GM21723 (cell line): ENCODE measurements at regions not wholly inside any gene's neighbourhood (a gene's known extent, or its start where the extent isn't known, plus 50 kb on each side); places are given as distances from the start of the nearest gene placed in this dataset.

Experiments used
- ATAC-seq: cut with Tn5 transposase; IDR thresholded peaks from one replicate; pipeline ENCODE4 v1.9.1; 2021; ENCODE audit warnings: mild to moderate bottlenecking, moderate library complexity; ENCODE audit not compliant: unreplicated experiment

GRCh38 chr22:47808886-47809620, 1046.6 kb downstream of the TBC1D22A start:
- ATAC-seq, result no peak

DNA sequence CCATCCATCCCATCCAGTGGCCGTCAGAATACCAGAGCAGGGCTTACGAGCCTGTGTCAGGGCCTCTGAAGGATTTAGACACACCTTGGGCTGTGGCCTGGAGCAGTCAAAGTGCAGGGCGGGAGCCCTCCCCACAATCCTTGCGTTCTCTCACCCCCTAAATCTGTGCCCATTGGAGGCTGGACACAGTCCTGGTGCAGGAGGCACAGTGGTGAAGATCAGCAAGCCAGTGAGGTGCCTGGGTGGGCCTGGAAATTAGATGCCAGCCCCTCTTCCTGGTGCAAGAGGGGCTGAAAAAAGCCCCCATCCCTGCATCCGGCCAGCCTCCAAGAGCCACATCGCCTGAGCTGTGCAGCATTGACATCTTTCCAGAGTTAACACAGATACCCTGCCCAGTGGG, 1045.8 kb downstream of the TBC1D22A start:
- no peak for ATAC-seq

GRCh38 chr22:47807506-47807905, 1045.1 kb downstream of the TBC1D22A start:
- ATAC-seq, result no peak

GRCh38 chr22:47806894-47807293, 1044.4 kb downstream of the TBC1D22A start:
- ATAC-seq, result no peak

DNA sequence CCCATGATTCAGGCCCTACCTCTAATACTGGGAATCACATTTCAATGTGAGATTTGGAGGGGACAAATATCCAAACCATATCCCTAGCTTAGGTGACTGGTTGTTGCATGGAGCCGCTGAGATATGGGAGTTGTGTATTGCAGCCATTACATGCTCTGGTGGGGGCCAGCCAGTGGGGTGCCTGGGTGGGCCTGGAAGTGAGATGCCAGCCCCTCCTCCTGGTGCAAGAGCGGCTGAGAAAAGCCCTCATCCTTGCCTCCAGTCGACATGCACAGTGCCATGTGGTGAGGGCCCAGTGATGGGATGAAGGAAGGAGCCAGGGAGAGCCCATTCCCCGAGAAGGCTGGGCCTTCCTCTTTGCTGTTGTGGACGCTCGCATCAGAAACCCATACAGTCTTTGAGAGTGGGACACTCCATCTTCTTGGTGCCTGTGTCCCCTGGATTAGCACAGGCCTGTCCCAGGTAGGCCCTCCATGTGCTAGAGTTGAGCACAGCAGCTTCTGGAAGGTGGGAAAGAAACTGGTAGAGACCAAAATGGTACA, 1043.0 kb downstream of the TBC1D22A start:
- no peak for ATAC-seq

DNA sequence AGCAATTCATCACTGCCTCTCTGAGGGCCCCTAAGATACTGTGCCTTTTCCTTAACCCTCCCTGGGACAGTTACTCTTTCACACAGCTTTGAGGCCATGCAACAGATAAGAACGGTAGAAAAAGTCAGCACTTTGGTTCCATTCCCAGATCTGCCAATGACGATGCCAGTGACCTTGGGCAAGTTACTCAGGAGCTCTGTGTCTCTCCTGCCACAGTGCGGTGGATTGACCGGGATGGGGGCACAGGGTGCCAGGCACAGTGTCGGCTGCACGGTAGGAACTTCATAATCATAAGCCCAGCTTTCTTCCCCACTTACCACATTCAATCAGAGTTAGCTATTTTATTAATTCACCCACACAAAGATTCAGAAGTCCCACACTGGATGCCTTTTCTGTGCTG, 1041.8 kb downstream of the TBC1D22A start:
- no peak for ATAC-seq

GRCh38 chr22:47802421-47802820, 1040.0 kb downstream of the TBC1D22A start:
- ATAC-seq, result no peak

GRCh38 chr22:47801541-47802245, 1039.2 kb downstream of the TBC1D22A start:
- no peak for ATAC-seq

DNA sequence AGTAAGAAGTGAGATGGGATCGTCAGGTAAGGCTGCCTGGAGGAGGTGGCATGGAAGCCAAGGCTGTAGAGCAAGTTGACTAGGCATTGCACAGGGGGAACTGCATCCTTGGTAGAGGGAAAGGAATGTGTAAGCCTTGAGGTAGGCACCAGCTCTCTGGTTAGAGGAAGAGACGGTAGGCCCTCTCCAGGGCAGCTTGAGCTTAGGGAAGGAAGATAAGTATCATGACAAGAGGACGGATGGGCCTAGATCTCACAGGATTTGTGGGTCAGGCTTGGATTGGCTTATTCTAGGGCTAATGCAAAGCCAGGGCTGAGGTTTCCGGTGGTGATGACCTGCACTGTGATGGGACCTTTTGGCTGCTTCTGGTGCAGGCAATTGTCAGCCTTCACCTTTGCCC, 1035.8 kb downstream of the TBC1D22A start:
- ATAC-seq, result no peak

DNA sequence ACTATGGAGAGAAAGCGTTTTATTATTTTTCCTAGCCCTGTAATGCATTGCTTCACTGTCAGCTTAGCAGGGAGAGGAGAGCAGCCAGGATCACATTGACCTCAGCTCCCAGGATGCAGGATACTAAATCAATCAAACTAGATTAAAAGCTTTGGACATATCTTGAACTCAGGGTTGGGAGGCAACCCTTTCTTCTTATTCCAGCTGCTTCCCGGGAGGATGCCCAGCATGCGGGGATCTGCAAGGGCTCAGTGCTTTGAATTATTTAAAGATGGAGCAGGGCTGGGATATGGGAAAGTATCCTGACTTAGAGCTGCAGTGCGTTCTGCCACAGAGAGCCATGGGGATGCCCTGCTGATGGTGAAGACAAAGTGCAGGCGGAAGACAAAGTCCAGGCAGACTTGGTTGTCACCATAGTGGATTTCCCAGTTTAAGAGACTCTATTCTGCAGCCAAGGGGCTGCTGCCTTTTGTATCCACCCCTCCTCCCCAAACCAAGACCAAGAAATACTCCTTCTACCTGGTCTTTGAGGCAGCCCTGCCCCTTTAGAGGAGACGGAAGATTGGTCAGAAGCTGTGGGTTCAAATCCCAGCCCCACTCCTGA, 1035.0 kb downstream of the TBC1D22A start:
- no peak for ATAC-seq

DNA sequence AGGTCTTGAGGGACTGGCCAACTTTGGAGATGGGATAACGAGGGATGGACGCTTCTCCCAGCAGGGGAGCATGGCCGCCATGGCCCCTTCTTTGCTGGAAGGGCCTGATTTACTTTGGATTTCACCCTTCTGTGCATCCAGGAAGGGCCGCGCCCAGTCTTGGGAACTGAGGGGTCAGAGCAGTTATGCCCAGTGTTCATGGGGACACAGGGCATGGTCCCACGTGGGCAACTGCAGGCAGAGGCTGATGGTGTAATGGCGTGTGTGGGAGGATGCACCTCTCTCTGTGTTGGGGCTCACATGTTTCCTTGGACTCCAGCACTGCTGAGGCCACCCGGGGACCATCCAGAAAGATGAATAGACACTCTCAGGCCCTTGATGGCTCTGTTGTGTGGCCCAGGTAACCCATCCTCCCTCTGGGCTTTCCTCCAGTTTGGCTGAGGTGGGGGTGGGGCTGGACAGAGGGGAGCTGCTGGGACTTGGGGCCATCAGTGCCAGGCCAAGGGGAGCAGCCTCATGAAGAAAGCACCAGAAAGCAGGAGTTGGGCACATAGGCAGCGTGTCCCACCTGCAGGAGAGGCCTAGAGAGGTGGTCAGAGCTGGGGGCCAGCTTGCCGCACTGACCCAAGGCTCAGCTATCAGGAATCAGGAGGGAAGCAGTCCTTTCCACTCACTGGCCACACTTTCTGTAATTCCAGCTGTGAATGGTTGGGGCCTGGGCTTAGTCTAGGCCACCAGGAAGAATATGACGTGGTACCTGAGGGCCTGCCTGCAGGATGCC, 1033.9 kb downstream of the TBC1D22A start:
- no peak for ATAC-seq

GRCh38 chr22:47795477-47796127, 1033.2 kb downstream of the TBC1D22A start:
- ATAC-seq, result no peak

GRCh38 chr22:47794851-47795250, 1032.4 kb downstream of the TBC1D22A start:
- no peak for ATAC-seq

GRCh38 chr22:47793304-47794101, 1031.1 kb downstream of the TBC1D22A start:
- no peak for ATAC-seq

- ATAC-seq, result no peak
Observed at GRCh38 chr22:47789171-47789570, 1026.7 kb downstream of the TBC1D22A start.

GRCh38 chr22:47788461-47788860, 1026.0 kb downstream of the TBC1D22A start:
- no peak for ATAC-seq

- no peak for ATAC-seq
Observed at GRCh38 chr22:47787501-47788227, 1025.2 kb downstream of the TBC1D22A start.

- ATAC-seq, result no peak
Observed at GRCh38 chr22:47786650-47787290, 1024.3 kb downstream of the TBC1D22A start.

GRCh38 chr22:47784991-47785390, 1022.5 kb downstream of the TBC1D22A start:
- no peak for ATAC-seq
